A673 (cell line): ENCODE measurements at regions not wholly inside any gene's neighbourhood (a gene's known extent, or its start where the extent isn't known, plus 50 kb on each side); places are given as distances from the start of the nearest gene placed in this dataset.

Experiments
- EZH2 ChIP-seq: fragments of 200-600 bp; sonication (generic); IDR thresholded peaks from 2 replicates; pipeline ENCODE4 v1.6.1; 2017; ENCODE audit warnings: borderline replicate concordance, low read depth, mild to moderate bottlenecking, mixed read lengths, antibody characterized with exemption, low read length; ENCODE audit not compliant: poor library complexity, severe bottlenecking
- TF ChIP-seq, protein P1 (sequence below): fragments of 300-800, 200-600 bp; sonication (generic); conservative IDR thresholded peaks from 2 replicates; pipeline ENCODE4 v1.5.1; 2017; ENCODE audit warnings: low read depth, mild to moderate bottlenecking, antibody characterized with exemption, low read length, moderate library complexity, mixed read lengths

DNA sequence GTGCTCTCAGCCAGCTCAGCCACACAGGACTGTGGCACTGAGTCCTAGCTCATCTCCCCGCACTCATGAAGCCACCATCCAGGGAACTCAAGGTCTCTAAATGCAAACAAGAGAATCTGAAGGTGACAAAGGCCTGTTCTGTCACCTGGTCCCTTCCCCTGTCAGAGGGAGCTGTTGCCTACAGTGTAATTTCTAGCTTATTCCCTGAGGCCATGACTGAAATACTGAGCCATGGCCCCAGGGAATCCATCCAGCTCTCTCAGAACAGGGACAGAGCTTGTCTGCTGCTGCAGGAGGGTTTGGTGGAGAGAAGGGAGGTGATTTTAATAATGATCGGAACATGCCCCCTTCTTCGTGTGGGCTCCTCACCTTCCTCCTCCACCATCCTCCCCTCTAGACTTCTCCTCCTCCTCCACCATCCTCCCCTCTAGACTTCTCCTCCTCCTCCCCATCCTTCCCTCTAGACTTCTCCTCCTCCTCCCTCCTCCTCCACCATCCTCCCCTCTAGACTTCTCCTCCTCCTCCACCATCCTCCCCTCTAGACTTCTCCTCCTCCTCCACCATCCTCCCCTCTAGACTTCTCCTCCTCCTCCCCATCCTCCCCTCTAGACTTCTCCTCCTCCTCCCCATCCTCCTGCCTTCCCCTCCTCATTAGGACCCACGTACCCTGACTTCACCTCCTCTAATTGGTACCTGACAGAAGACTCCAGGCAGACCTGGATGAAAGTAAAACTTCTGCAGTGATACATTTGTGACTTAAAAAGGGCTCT, 338.0 kb upstream of the MKI67 start:
- TF ChIP-seq, protein P1, sequence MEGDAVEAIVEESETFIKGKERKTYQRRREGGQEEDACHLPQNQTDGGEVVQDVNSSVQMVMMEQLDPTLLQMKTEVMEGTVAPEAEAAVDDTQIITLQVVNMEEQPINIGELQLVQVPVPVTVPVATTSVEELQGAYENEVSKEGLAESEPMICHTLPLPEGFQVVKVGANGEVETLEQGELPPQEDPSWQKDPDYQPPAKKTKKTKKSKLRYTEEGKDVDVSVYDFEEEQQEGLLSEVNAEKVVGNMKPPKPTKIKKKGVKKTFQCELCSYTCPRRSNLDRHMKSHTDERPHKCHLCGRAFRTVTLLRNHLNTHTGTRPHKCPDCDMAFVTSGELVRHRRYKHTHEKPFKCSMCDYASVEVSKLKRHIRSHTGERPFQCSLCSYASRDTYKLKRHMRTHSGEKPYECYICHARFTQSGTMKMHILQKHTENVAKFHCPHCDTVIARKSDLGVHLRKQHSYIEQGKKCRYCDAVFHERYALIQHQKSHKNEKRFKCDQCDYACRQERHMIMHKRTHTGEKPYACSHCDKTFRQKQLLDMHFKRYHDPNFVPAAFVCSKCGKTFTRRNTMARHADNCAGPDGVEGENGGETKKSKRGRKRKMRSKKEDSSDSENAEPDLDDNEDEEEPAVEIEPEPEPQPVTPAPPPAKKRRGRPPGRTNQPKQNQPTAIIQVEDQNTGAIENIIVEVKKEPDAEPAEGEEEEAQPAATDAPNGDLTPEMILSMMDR: no peak
- no peak for TF ChIP-seq EZH2
